Left forelimb (tissue), 1 donor: ENCODE measurements at regions not wholly inside any gene's neighbourhood (a gene's known extent, or its start where the extent isn't known, plus 50 kb on each side); places are given as distances from the start of the nearest gene placed in this dataset.

Experiments
- DNase-seq: peaks from one replicate; pipeline ENCODE4 v3.0.0-alpha.2; 2018; ENCODE audit warnings: low spot score

- DNase-seq, result no peak
Measured at GRCh38 chr3:69535613-69536012, 149.7 kb upstream of the FRMD4B start.

- DNase-seq, result no peak
Measured at GRCh38 chr3:69532547-69533224, 146.8 kb upstream of the FRMD4B start.

- no peak for DNase-seq
Measured at GRCh38 chr3:69531576-69532546, 146.0 kb upstream of the FRMD4B start.

GRCh38 chr3:69530554-69530953 is 144.7 kb upstream of the FRMD4B start:
- no peak for DNase-seq

- DNase-seq, result no peak
Measured at GRCh38 chr3:69527498-69527897, 141.6 kb upstream of the FRMD4B start.

GRCh38 chr3:69524816-69525215 is 138.9 kb upstream of the FRMD4B start:
- no peak for DNase-seq

GRCh38 chr3:69521286-69521685 is 135.4 kb upstream of the FRMD4B start:
- no peak for DNase-seq

GRCh38 chr3:69511361-69511760 is 125.5 kb upstream of the FRMD4B start:
- no peak for DNase-seq

GRCh38 chr3:69510481-69511030 is 124.7 kb upstream of the FRMD4B start:
- no peak for DNase-seq

GRCh38 chr3:69509288-69509687 is 123.4 kb upstream of the FRMD4B start:
- DNase-seq, result no peak

GRCh38 chr3:69505770-69506407 is 120.0 kb upstream of the FRMD4B start:
- no peak for DNase-seq

- DNase-seq, result no peak
Measured at GRCh38 chr3:69504232-69504631, 118.3 kb upstream of the FRMD4B start.

GRCh38 chr3:69500604-69501003 is 114.7 kb upstream of the FRMD4B start:
- DNase-seq, result no peak

- DNase-seq, result peak; percentile 69
Measured at GRCh38 chr3:69499899-69500421, 114.1 kb upstream of the FRMD4B start.

GRCh38 chr3:69499422-69499821 is 113.5 kb upstream of the FRMD4B start:
- no peak for DNase-seq

- DNase-seq, result no peak
Measured at GRCh38 chr3:69496856-69497255, 111.0 kb upstream of the FRMD4B start.

- no peak for DNase-seq
Measured at GRCh38 chr3:69494185-69494584, 108.3 kb upstream of the FRMD4B start.

- DNase-seq, result no peak
Measured at GRCh38 chr3:69493157-69493556, 107.3 kb upstream of the FRMD4B start.

- DNase-seq, result no peak
Measured at GRCh38 chr3:69491975-69492374, 106.1 kb upstream of the FRMD4B start.

- no peak for DNase-seq
Measured at GRCh38 chr3:69490971-69491370, 105.1 kb upstream of the FRMD4B start.

- DNase-seq, result no peak
Measured at GRCh38 chr3:69490235-69490634, 104.3 kb upstream of the FRMD4B start.

- DNase-seq, result no peak
Measured at GRCh38 chr3:69488026-69488425, 102.1 kb upstream of the FRMD4B start.
